HEK293T (cell line): ENCODE measurements at regions not wholly inside any gene's neighbourhood (a gene's known extent, or its start where the extent isn't known, plus 50 kb on each side); places are given as distances from the start of the nearest gene placed in this dataset.

Experiments
- ARNT ChIP-seq: fragments of 450-650 bp; IDR thresholded peaks from 2 replicates; pipeline ENCODE4 v1.6.1; 2017; ENCODE audit warnings: mild to moderate bottlenecking
- BHLHE40 ChIP-seq: fragments of 450-650 bp; IDR thresholded peaks from 2 replicates; pipeline ENCODE4 v1.6.1; 2016; ENCODE audit warnings: mild to moderate bottlenecking, moderate library complexity, borderline replicate concordance
- CTBP1 ChIP-seq: fragments of 450-650 bp; IDR thresholded peaks from 2 replicates; pipeline ENCODE4 v1.6.1; 2016; ENCODE audit warnings: borderline replicate concordance
- ELF4 ChIP-seq: fragments of 450-650 bp; IDR thresholded peaks from 2 replicates; pipeline ENCODE4 v1.6.1; 2017; ENCODE audit warnings: antibody characterized with exemption
- FOXK2 ChIP-seq: fragments of 450-650 bp; IDR thresholded peaks from 2 replicates; pipeline ENCODE4 v1.6.1; 2016; ENCODE audit warnings: mild to moderate bottlenecking
- FOXM1 ChIP-seq: fragments of 450-650 bp; IDR thresholded peaks from 2 replicates; pipeline ENCODE4 v1.6.1; 2017; ENCODE audit warnings: mild to moderate bottlenecking, borderline replicate concordance
- HDGF ChIP-seq: fragments of 450-650 bp; IDR thresholded peaks from 2 replicates; pipeline ENCODE4 v1.6.1; 2017; ENCODE audit warnings: antibody characterized with exemption, borderline replicate concordance
- L3MBTL2 ChIP-seq: fragments of 450-650 bp; conservative IDR thresholded peaks from 2 replicates; pipeline ENCODE4 v1.6.1; 2016; ENCODE audit warnings: mild to moderate bottlenecking
- NFRKB ChIP-seq: fragments of 450-650 bp; IDR thresholded peaks from 2 replicates; pipeline ENCODE4 v1.6.1; 2016; ENCODE audit warnings: mild to moderate bottlenecking, moderate library complexity
- PKNOX1 ChIP-seq: fragments of 450-650 bp; IDR thresholded peaks from 2 replicates; pipeline ENCODE4 v1.6.1; 2016
- SP1 ChIP-seq: fragments of 450-650 bp; IDR thresholded peaks from 2 replicates; pipeline ENCODE4 v1.6.1; 2017
- SUZ12 ChIP-seq: fragments of 450-650 bp; IDR thresholded peaks from 2 replicates; pipeline ENCODE4 v1.6.1; 2016; ENCODE audit warnings: mild to moderate bottlenecking
- TARDBP ChIP-seq: fragments of 450-650 bp; IDR thresholded peaks from 2 replicates; pipeline ENCODE4 v1.6.1; 2016
- ZNF384 ChIP-seq: fragments of 450-650 bp; IDR thresholded peaks from 2 replicates; pipeline ENCODE4 v1.6.1; 2016

- TF ChIP-seq CTBP1 (no peak), SP1 (no peak), ARNT (no peak), SUZ12 (no peak), PKNOX1 (no peak), BHLHE40 (no peak), NFRKB (no peak), HDGF (no peak), TARDBP (no peak), FOXM1 (no peak), ELF4 (no peak), ZNF384 (no peak), FOXK2 (no peak), L3MBTL2 (no peak)
These were observed 222.4 kb upstream of the GNAI1 start for GRCh38 chr7:79912213-79912633.
